ENCODE measurements at regions not wholly inside any gene's neighbourhood (a gene's known extent, or its start where the extent isn't known, plus 50 kb on each side); places are given as distances from the start of the nearest gene placed in this dataset.

GRCh38 chr17:36825113-36825512 is 112.2 kb upstream of the LHX1 start:
- no peak overlapping the region for H3K4me3 ChIP-seq (ENCODE audit: low read depth in 1 of 2, low read length in 2 of 2)
- no peaks in the 10 kb centered on the region for H4K20me1 ChIP-seq (ENCODE audit: insufficient read depth, low read length)
- no peaks in the 10 kb centered on the region for H3K36me3 ChIP-seq (ENCODE audit: insufficient read depth, low read length)
- no peak for ATAC-seq (ENCODE audit: insufficient read depth, low read depth)
- H2AFZ ChIP-seq (ENCODE audit: low read depth, low read length): no peak overlapping the region
- no peaks in the 10 kb centered on the region for H3K9me3 ChIP-seq (ENCODE audit: insufficient read depth, low read length, severe bottlenecking)
- H3K4me2 ChIP-seq (ENCODE audit: insufficient read depth, low read length): no peak overlapping the region
- no peak overlapping the region for H3K9ac ChIP-seq (ENCODE audit: low read depth, low read length)
- no peaks in the 10 kb centered on the region for H3K79me2 ChIP-seq (ENCODE audit: insufficient read depth, low read length)
- H3K27me3 ChIP-seq (ENCODE audit: insufficient read depth, low read length, poor library complexity): peaks cover 14% of the 10 kb centered on the region
- no peak for TF ChIP-seq EZH2 (IDR thresholded peaks at IDR 0.05; ENCODE audit: borderline replicate concordance, low read depth, low read length, severe bottlenecking)
- TF ChIP-seq CTCF (IDR thresholded peaks at IDR 0.05; ENCODE audit: borderline replicate concordance, extremely low read depth, low read length, poor library complexity, severe bottlenecking): no peak
- DNase-seq: no peak
- no peak overlapping the region for H3K27ac ChIP-seq (ENCODE audit: low read length)
- H3K4me1 ChIP-seq (ENCODE audit: insufficient read depth, low read length): no peaks in the 10 kb centered on the region

- H3K27me3 ChIP-seq (ENCODE audit: insufficient read depth, low read length, poor library complexity): peaks cover 14% of the 10 kb centered on the region
Measured at GRCh38 chr17:36825521-36825920, 111.8 kb upstream of the LHX1 start.

GRCh38 chr17:36825951-36826350 is 111.3 kb upstream of the LHX1 start:
- H3K27ac ChIP-seq (ENCODE audit: low read length): no peak overlapping the region
- ATAC-seq (ENCODE audit: insufficient read depth, low read depth): no peak
- no peaks in the 10 kb centered on the region for H3K79me2 ChIP-seq (ENCODE audit: insufficient read depth, low read length)
- no peak overlapping the region for H3K9ac ChIP-seq (ENCODE audit: low read depth, low read length)
- H3K4me3 ChIP-seq (ENCODE audit: low read depth in 1 of 2, low read length in 2 of 2): no peak overlapping the region
- H3K4me1 ChIP-seq (ENCODE audit: insufficient read depth, low read length): no peaks in the 10 kb centered on the region
- H3K9me3 ChIP-seq (ENCODE audit: insufficient read depth, low read length, severe bottlenecking): no peaks in the 10 kb centered on the region
- H3K36me3 ChIP-seq (ENCODE audit: insufficient read depth, low read length): no peaks in the 10 kb centered on the region
- TF ChIP-seq EZH2 (IDR thresholded peaks at IDR 0.05; ENCODE audit: borderline replicate concordance, low read depth, low read length, severe bottlenecking) (no peak), CTCF (IDR thresholded peaks at IDR 0.05; ENCODE audit: borderline replicate concordance, extremely low read depth, low read length, poor library complexity, severe bottlenecking) (no peak)
- peaks cover 12% of the 10 kb centered on the region for H3K27me3 ChIP-seq (ENCODE audit: insufficient read depth, low read length, poor library complexity)
- H4K20me1 ChIP-seq (ENCODE audit: insufficient read depth, low read length): no peaks in the 10 kb centered on the region
- H3K4me2 ChIP-seq (ENCODE audit: insufficient read depth, low read length): no peak overlapping the region
- DNase-seq: no peak
- no peak overlapping the region for H2AFZ ChIP-seq (ENCODE audit: low read depth, low read length)

More at GRCh38 chr17:36825521-36825920, 111.8 kb upstream of the LHX1 start:
- no peak for ATAC-seq (ENCODE audit: insufficient read depth, low read depth)
- H3K9me3 ChIP-seq (ENCODE audit: insufficient read depth, low read length, severe bottlenecking): no peaks in the 10 kb centered on the region
- H3K4me2 ChIP-seq (ENCODE audit: insufficient read depth, low read length): no peak overlapping the region
- H2AFZ ChIP-seq (ENCODE audit: low read depth, low read length): no peak overlapping the region
- H3K27ac ChIP-seq (ENCODE audit: low read length): no peak overlapping the region
- no peaks in the 10 kb centered on the region for H3K79me2 ChIP-seq (ENCODE audit: insufficient read depth, low read length)
- DNase-seq: no peak
- TF ChIP-seq EZH2 (IDR thresholded peaks at IDR 0.05; ENCODE audit: borderline replicate concordance, low read depth, low read length, severe bottlenecking) (no peak), CTCF (IDR thresholded peaks at IDR 0.05; ENCODE audit: borderline replicate concordance, extremely low read depth, low read length, poor library complexity, severe bottlenecking) (no peak)
- H3K4me3 ChIP-seq (ENCODE audit: low read depth in 1 of 2, low read length in 2 of 2): no peak overlapping the region
- H3K4me1 ChIP-seq (ENCODE audit: insufficient read depth, low read length): no peaks in the 10 kb centered on the region
- no peak overlapping the region for H3K9ac ChIP-seq (ENCODE audit: low read depth, low read length)
- no peaks in the 10 kb centered on the region for H3K36me3 ChIP-seq (ENCODE audit: insufficient read depth, low read length)
- H4K20me1 ChIP-seq (ENCODE audit: insufficient read depth, low read length): no peaks in the 10 kb centered on the region

- Histone ChIP-seq H3K79me2 (ENCODE audit: insufficient read depth, low read length) (no peaks in the 10 kb centered on the region), H3K27ac (ENCODE audit: low read length) (no peak overlapping the region), H3K4me1 (ENCODE audit: insufficient read depth, low read length) (no peaks in the 10 kb centered on the region), H3K27me3 (ENCODE audit: insufficient read depth, low read length, poor library complexity) (peaks cover 5% of the 10 kb centered on the region), H3K36me3 (ENCODE audit: insufficient read depth, low read length) (no peaks in the 10 kb centered on the region), H2AFZ (ENCODE audit: low read depth, low read length) (no peak overlapping the region), H3K9me3 (ENCODE audit: insufficient read depth, low read length, severe bottlenecking) (no peaks in the 10 kb centered on the region), H4K20me1 (ENCODE audit: insufficient read depth, low read length) (no peaks in the 10 kb centered on the region), H3K4me2 (ENCODE audit: insufficient read depth, low read length) (no peak overlapping the region), H3K9ac (ENCODE audit: low read depth, low read length) (no peak overlapping the region), H3K4me3 (ENCODE audit: low read depth in 1 of 2, low read length in 2 of 2) (no peak overlapping the region)
- TF ChIP-seq EZH2 (IDR thresholded peaks at IDR 0.05; ENCODE audit: borderline replicate concordance, low read depth, low read length, severe bottlenecking): no peak
- TF ChIP-seq CTCF (IDR thresholded peaks at IDR 0.05; ENCODE audit: borderline replicate concordance, extremely low read depth, low read length, poor library complexity, severe bottlenecking): no peak
- DNase-seq: no peak
- no peak for ATAC-seq (ENCODE audit: insufficient read depth, low read depth)
Measured at GRCh38 chr17:36827081-36827480, 110.2 kb upstream of the LHX1 start.

All from DND-41 (cell line).